Nephron progenitor cell (in vitro differentiated cells): ENCODE measurements at regions not wholly inside any gene's neighbourhood (a gene's known extent, or its start where the extent isn't known, plus 50 kb on each side); places are given as distances from the start of the nearest gene placed in this dataset.

Experiments used
- DNase-seq: peaks from one replicate; pipeline ENCODE4 v3.0.0; 2021
- H3K27ac Mint-ChIP-seq: 2 replicates; pipeline ENCODE4 v1.8.0; 2021; ENCODE audit warnings: mild to moderate bottlenecking, moderate library complexity, mixed read lengths
- H3K27me3 Mint-ChIP-seq: 2 replicates; pipeline ENCODE4 v1.8.0; 2021; ENCODE audit warnings: mild to moderate bottlenecking, low read depth, mixed read lengths; ENCODE audit not compliant: poor library complexity
- H3K36me3 Mint-ChIP-seq: 2 replicates; pipeline ENCODE4 v1.8.0; 2021; ENCODE audit warnings: low read depth, mixed read lengths
- H3K4me1 Mint-ChIP-seq: 2 replicates; pipeline ENCODE4 v1.8.0; 2021; ENCODE audit warnings: mixed read lengths
- H3K4me3 Mint-ChIP-seq: 2 replicates; pipeline ENCODE4 v1.8.0; 2021; ENCODE audit warnings: mild to moderate bottlenecking, moderate library complexity, mixed read lengths
- H3K9me3 Mint-ChIP-seq: 2 replicates; pipeline ENCODE4 v1.8.0; 2021; ENCODE audit warnings: mild to moderate bottlenecking, moderate library complexity, mixed read lengths
- CTCF ChIP-seq: fragments of 200-600 bp; sonication (generic); IDR thresholded peaks from 2 replicates; pipeline ENCODE4 v1.5.0; 2021; ENCODE audit warnings: antibody characterized with exemption

DNA sequence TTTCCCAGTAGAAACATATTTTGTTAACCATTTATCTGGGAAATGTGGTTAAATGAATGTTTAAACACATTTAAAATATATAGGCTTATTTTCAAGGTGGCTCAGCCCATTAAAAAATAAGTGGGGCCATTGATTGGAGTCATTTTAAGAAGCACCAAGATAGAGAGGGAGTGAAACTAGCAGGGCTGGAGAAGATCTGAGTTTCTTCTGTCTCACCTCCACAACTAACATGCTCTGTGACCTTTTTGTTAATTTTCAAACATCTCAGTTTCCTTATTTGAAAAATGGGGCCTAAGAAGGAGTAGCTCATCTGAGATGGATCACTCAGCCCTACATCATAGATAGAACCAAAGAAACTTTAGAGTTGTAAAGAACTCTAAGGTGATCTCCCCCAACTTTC is 254.8 kb downstream of the KCNS3 start:
- peaks cover 27% of the 10 kb centered on the region for H3K4me1 Mint-ChIP-seq
- TF ChIP-seq CTCF = no peak
- H3K4me3 Mint-ChIP-seq = no peak overlapping the region
- no peaks in the 10 kb centered on the region for H3K9me3 Mint-ChIP-seq
- DNase-seq = no peak
- no peak overlapping the region for H3K27ac Mint-ChIP-seq
- H3K27me3 Mint-ChIP-seq = peaks cover 22% of the 10 kb centered on the region
- no peaks in the 10 kb centered on the region for H3K36me3 Mint-ChIP-seq

- Mint-ChIP-seq H3K4me3 (no peak overlapping the region), H3K36me3 (no peaks in the 10 kb centered on the region), H3K4me1 (peaks cover 27% of the 10 kb centered on the region), H3K9me3 (no peaks in the 10 kb centered on the region), H3K27me3 (peaks cover 24% of the 10 kb centered on the region), H3K27ac (no peak overlapping the region)
- DNase-seq = no peak
- TF ChIP-seq CTCF = no peak
Measured at GRCh38 chr2:18132697-18133096, 254.2 kb downstream of the KCNS3 start.

DNA sequence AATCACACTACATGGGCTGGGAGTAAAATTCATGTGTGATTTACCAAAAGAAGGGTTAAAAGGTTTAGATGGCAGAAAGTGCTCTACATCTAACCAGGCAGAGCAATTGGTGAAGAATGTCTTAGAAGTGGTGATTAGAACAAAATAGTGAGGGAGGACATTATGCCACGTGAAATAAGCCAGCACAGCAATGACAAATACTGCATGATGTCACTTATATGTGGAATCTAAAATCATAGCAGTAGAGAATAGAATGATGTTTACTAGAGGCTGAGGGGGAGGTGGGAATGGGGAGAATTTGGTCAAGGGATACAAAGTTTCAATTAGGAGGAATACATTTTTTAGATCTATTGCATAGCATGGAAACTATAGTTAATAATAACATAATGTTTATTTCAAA is 253.3 kb downstream of the KCNS3 start:
- H3K4me1 Mint-ChIP-seq = peaks cover 23% of the 10 kb centered on the region
- peaks cover 28% of the 10 kb centered on the region for H3K27me3 Mint-ChIP-seq
- H3K9me3 Mint-ChIP-seq = no peaks in the 10 kb centered on the region
- H3K36me3 Mint-ChIP-seq = no peaks in the 10 kb centered on the region
- H3K27ac Mint-ChIP-seq = no peak overlapping the region
- no peak for TF ChIP-seq CTCF
- DNase-seq = no peak
- no peak overlapping the region for H3K4me3 Mint-ChIP-seq

DNA sequence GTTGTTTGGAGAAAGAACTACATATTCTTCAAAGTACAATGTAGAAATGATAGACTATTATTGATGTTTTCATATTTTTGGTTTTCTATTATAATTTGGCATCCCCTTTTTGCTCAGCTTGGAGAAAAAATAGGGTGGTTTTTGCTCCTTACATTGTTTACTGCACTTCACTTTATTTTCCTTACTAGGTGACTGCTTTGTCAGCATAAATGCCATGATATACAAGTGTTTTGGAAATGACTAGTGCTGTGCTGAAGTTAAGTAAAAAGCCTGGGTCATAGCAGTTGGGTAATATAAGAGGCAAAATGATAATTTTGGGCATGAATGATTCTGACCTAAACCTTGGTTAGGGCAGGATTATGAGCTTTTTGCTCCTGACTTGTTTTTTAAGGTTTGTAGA is 250.9 kb downstream of the KCNS3 start:
- Mint-ChIP-seq H3K36me3 (no peaks in the 10 kb centered on the region), H3K4me3 (no peak overlapping the region), H3K4me1 (peaks cover 16% of the 10 kb centered on the region), H3K27ac (no peak overlapping the region), H3K27me3 (peaks cover 25% of the 10 kb centered on the region), H3K9me3 (no peaks in the 10 kb centered on the region)
- TF ChIP-seq CTCF = no peak
- no peak for DNase-seq

DNA sequence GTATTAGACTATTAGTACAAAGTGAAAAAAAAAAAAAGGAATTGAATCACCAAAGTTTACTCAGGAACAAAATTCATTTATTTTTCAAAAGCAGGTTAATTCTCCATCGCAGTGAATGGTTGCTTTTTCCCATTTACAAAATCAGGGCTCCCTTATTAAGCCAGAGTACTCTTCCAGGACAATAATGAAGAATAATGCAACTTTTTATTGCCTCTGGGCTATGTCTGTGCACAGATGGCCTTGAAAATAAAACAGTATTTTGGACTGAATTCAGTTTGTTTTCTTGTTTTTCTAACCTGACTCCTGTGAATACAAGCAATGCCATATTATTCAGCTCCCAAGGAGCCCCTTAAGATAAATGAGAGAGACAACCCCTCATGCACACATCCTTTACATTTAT is 246.8 kb downstream of the KCNS3 start:
- H3K27ac Mint-ChIP-seq = no peak overlapping the region
- H3K27me3 Mint-ChIP-seq = peaks cover 25% of the 10 kb centered on the region
- no peaks in the 10 kb centered on the region for H3K9me3 Mint-ChIP-seq
- no peak for TF ChIP-seq CTCF
- H3K36me3 Mint-ChIP-seq = no peaks in the 10 kb centered on the region
- H3K4me3 Mint-ChIP-seq = no peak overlapping the region
- no peaks in the 10 kb centered on the region for H3K4me1 Mint-ChIP-seq
- DNase-seq = no peak

- Mint-ChIP-seq H3K4me3 (no peak overlapping the region), H3K9me3 (no peaks in the 10 kb centered on the region), H3K27me3 (peaks cover 21% of the 10 kb centered on the region), H3K4me1 (no peaks in the 10 kb centered on the region), H3K36me3 (no peaks in the 10 kb centered on the region), H3K27ac (no peak overlapping the region)
- DNase-seq = no peak
- TF ChIP-seq CTCF = no peak
Measured at GRCh38 chr2:18124116-18124835, 245.8 kb downstream of the KCNS3 start.
